Fibroblast of lung (primary cell): ENCODE measurements at regions not wholly inside any gene's neighbourhood (a gene's known extent, or its start where the extent isn't known, plus 50 kb on each side); places are given as distances from the start of the nearest gene placed in this dataset.

Experiments
- CTCF ChIP-seq, 2 donors: IDR thresholded peaks in 1 of 2; conservative IDR thresholded peaks in 1 of 2; 1 replicate in 1 of 2; 2 replicates in 1 of 2; pipeline ENCODE4 v1.5.1; 2011 to 2012; ENCODE audit warnings: low read length in 2 of 2, control low read depth in 1 of 2, inconsistent platforms in 1 of 2, low read depth in 1 of 2, mild to moderate bottlenecking in 1 of 2
- EZH2 ChIP-seq: IDR thresholded peaks from 2 replicates; pipeline ENCODE4 v1.5.1; 2012; ENCODE audit warnings: low read length, control low read depth, mild to moderate bottlenecking; ENCODE audit errors: missing control alignments

- TF ChIP-seq CTCF (conservative IDR thresholded peaks at IDR 0.05 in 1 of 2, IDR thresholded peaks at IDR 0.05 in 1 of 2; ENCODE audit: low read depth in 1 of 2, low read length in 2 of 2) (no peak), EZH2 (no peak)
Observed at GRCh38 chr3:137083332-137083731, 125.5 kb downstream of the IL20RB start.
